Thyroid gland (tissue), 4 donors: ENCODE measurements at regions not wholly inside any gene's neighbourhood (a gene's known extent, or its start where the extent isn't known, plus 50 kb on each side); places are given as distances from the start of the nearest gene placed in this dataset.

Experiments used
- DNase-seq, 2 donors: peaks; one replicate each; pipeline ENCODE4 v3.0.0-alpha.2; 2019
- H3K27ac ChIP-seq, 3 donors: fragments of 200-600 bp; sonication (generic); 1 replicate in 2 of 3; 2 replicates in 1 of 3; pipeline ENCODE4 v1.5.1; 2016 to 2019; ENCODE audit warnings: mild to moderate bottlenecking in 1 of 3, moderate library complexity in 1 of 3
- H3K27me3 ChIP-seq: fragments of 200-600 bp; sonication (generic); one replicate; pipeline ENCODE4 v1.5.1; 2019
- H3K36me3 ChIP-seq, 2 donors: fragments of 200-600 bp; sonication (generic); one replicate each; pipeline ENCODE4 v1.5.1; 2016 to 2019
- H3K4me1 ChIP-seq, 2 donors: fragments of 200-600 bp; sonication (generic); one replicate each; pipeline ENCODE4 v1.5.1; 2017 to 2019
- H3K4me3 ChIP-seq, 3 donors: fragments of 200-600 bp; sonication (generic); replicated peaks in 1 of 3; 1 replicate in 2 of 3; 2 replicates in 1 of 3; pipeline ENCODE4 v1.5.1; 2016; ENCODE audit warnings: mild to moderate bottlenecking in 1 of 3
- H3K9me3 ChIP-seq: fragments of 200-600 bp; sonication (generic); one replicate; pipeline ENCODE4 v1.5.1; 2017
- CTCF ChIP-seq, 6 experiments: fragments of 200-600 bp in 3 of 6; fragments of 450-650 bp in 3 of 6; sonication (generic) in 3 of 6; IDR thresholded peaks; one replicate each; pipeline ENCODE4 v1.5.1; 2016 to 2019; ENCODE audit warnings: antibody characterized with exemption in 6 of 6, mild to moderate bottlenecking in 2 of 6, inconsistent platforms in 1 of 6, moderate library complexity in 1 of 6
- POLR2A ChIP-seq, 2 donors: fragments of 450-650 bp; IDR thresholded peaks; one replicate each; pipeline ENCODE4 v1.6.1; 2017; ENCODE audit warnings: antibody characterized with exemption in 2 of 2, mild to moderate bottlenecking in 2 of 2, moderate library complexity in 1 of 2
- WGBS, 2 donors: methylation state at CpG; one replicate each; pipeline ENCODE4 v1.1.5; 2017; 5-methylcytosine and 5-hydroxymethylcytosine counted together
- intact Hi-C: fragments of 100-400 bp; cut with DNase I; formaldehyde crosslinking; loops from one replicate; pipeline ENCODE4 v1.15.1; 2023

- Histone ChIP-seq H3K9me3 (no peaks in the 10 kb centered on the region), H3K4me1 (no peaks in the 10 kb centered on the region), H3K36me3 (no peaks in the 10 kb centered on the region), H3K4me3 (no peak overlapping the region), H3K27ac (no peak overlapping the region), H3K27me3 (no peaks in the 10 kb centered on the region)
- no peak for DNase-seq
- intact Hi-C loops: no loop called here
- TF ChIP-seq POLR2A (IDR thresholded peaks at IDR 0.05) (no peak), CTCF (IDR thresholded peaks at IDR 0.05) (no peak)
- 82 to 84% methylated on average over 2 of the region's 2 CpGs for WGBS, 2 donors
Observed at GRCh38 chr3:68025189-68025588, 370.8 kb upstream of the SUCLG2 start.

- Histone ChIP-seq H3K36me3 (no peaks in the 10 kb centered on the region), H3K27ac (no peak overlapping the region), H3K9me3 (no peaks in the 10 kb centered on the region), H3K4me1 (no peaks in the 10 kb centered on the region), H3K27me3 (no peaks in the 10 kb centered on the region), H3K4me3 (no peak overlapping the region)
- 88 to 90% methylated on average over 1 of the region's 1 CpG for WGBS, 2 donors
- no peak for DNase-seq
- no peak for TF ChIP-seq CTCF (IDR thresholded peaks at IDR 0.05)
- TF ChIP-seq POLR2A (IDR thresholded peaks at IDR 0.05): no peak
- intact Hi-C loops: no loop called here
Observed at GRCh38 chr3:68019876-68020275, 365.5 kb upstream of the SUCLG2 start.

GRCh38 chr3:68018275-68018674 is 363.9 kb upstream of the SUCLG2 start:
- intact Hi-C loops: no loop called here
- DNase-seq: no peak
- TF ChIP-seq CTCF (IDR thresholded peaks at IDR 0.05): no peak
- TF ChIP-seq POLR2A (IDR thresholded peaks at IDR 0.05): no peak
- no peaks in the 10 kb centered on the region for H3K4me1 ChIP-seq
- no peak overlapping the region for H3K4me3 ChIP-seq
- no peaks in the 10 kb centered on the region for H3K36me3 ChIP-seq
- H3K27me3 ChIP-seq: no peaks in the 10 kb centered on the region
- no peaks in the 10 kb centered on the region for H3K9me3 ChIP-seq
- 79 to 92% methylated on average over 1 of the region's 1 CpG for WGBS, 2 donors
- no peak overlapping the region for H3K27ac ChIP-seq

GRCh38 chr3:68017069-68017468 is 362.7 kb upstream of the SUCLG2 start:
- DNase-seq: no peak
- no peaks in the 10 kb centered on the region for H3K36me3 ChIP-seq

GRCh38 chr3:68009900-68010299 is 355.5 kb upstream of the SUCLG2 start:
- no peaks in the 10 kb centered on the region for H3K27me3 ChIP-seq
- no peaks in the 10 kb centered on the region for H3K36me3 ChIP-seq
- DNase-seq: no peak
- intact Hi-C loops: no loop called here
- WGBS, 2 donors: 74 to 82% methylated on average over 5 of the region's 5 CpGs
- TF ChIP-seq CTCF (IDR thresholded peaks at IDR 0.05) (no peak), POLR2A (IDR thresholded peaks at IDR 0.05) (no peak)
- H3K4me1 ChIP-seq: peaks cover 0 to 5% of the 10 kb centered on the region in 2 donors
- H3K9me3 ChIP-seq: no peaks in the 10 kb centered on the region
- no peak overlapping the region for H3K4me3 ChIP-seq
- H3K27ac ChIP-seq: no peak overlapping the region

More at GRCh38 chr3:68017069-68017468, 362.7 kb upstream of the SUCLG2 start:
- no peaks in the 10 kb centered on the region for H3K4me1 ChIP-seq
- no peak overlapping the region for H3K27ac ChIP-seq
- no peak overlapping the region for H3K4me3 ChIP-seq
- TF ChIP-seq POLR2A (IDR thresholded peaks at IDR 0.05) (no peak), CTCF (IDR thresholded peaks at IDR 0.05) (no peak)
- H3K27me3 ChIP-seq: no peaks in the 10 kb centered on the region
- H3K9me3 ChIP-seq: no peaks in the 10 kb centered on the region
- intact Hi-C loops: no loop called here
- 82 to 88% methylated on average over 3 of the region's 3 CpGs for WGBS, 2 donors
